GOT3 (cell line): ENCODE measurements at regions not wholly inside any gene's neighbourhood (a gene's known extent, or its start where the extent isn't known, plus 50 kb on each side); places are given as distances from the start of the nearest gene placed in this dataset.
"Not testable (repeated sequence)": the region's sequence is repeated elsewhere in the genome, so short reads cannot be mapped to it uniquely, and the experiment has no call there.

Experiments used
- DNase-seq: peaks from one replicate; lab custom pipeline; 2025; ENCODE audit warnings: mixed read lengths; lab: John Stamatoyannopoulos, UW

- no peak for DNase-seq
Measured at GRCh38 chr1:115534106-115534505, 107.7 kb upstream of the VANGL1 start.

GRCh38 chr1:115531631-115532264, 110.0 kb upstream of the VANGL1 start:
- no peak for DNase-seq

DNA sequence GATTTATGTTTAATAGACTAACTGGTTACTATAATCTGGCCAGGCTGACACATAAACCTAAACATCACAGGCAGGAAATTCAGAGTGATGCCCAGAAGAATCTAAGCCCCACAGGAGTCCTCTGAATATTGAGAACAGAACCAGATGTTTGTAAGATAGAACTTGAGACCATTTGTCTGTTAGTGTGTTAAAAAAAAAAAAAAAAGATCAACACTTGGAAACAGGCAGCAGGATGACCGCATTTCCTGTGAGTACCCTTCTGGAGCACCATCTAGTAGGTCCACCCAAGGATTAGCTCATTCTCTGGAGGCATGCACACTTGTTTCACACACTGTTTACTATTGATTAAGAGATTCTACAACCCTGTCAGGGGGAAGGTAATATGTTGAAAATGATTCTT, 111.4 kb upstream of the VANGL1 start:
- DNase-seq = no peak

DNA sequence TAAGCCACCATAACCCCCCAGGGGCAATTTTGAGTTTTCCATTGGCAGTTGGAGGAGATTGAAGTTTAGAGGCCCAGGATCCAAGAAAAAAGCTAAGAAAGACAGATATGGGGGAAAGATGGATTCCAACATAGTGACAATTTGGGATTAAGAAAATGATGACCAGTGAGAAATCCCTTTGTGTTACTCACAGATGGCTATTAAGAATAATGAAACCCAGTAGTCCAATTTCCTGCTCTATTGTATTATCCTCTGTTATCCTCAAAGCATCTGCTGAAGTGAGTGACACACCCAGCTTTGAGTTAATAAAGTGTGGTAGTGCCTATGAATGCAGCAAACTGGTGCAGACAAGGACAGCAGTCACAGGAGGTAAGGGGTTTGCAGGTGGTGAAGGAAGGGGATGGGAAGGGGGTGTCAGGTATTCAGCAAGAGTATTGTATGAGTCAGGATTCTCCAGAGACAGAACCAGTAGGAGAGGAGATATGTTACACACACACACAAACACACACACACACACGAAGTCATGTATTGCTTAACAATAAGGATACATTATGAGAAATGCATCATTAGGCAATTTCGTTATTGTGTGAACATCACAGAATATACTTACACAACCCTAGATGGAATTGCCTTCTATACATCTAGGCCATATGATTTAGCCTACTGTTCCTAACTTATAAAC, 112.4 kb upstream of the VANGL1 start:
- no peak for DNase-seq

- DNase-seq = not testable (repeated sequence)
Measured at GRCh38 chr1:115528336-115528735, 113.4 kb upstream of the VANGL1 start.

- no peak for DNase-seq
Measured at GRCh38 chr1:115527746-115528145, 114.0 kb upstream of the VANGL1 start.

DNA sequence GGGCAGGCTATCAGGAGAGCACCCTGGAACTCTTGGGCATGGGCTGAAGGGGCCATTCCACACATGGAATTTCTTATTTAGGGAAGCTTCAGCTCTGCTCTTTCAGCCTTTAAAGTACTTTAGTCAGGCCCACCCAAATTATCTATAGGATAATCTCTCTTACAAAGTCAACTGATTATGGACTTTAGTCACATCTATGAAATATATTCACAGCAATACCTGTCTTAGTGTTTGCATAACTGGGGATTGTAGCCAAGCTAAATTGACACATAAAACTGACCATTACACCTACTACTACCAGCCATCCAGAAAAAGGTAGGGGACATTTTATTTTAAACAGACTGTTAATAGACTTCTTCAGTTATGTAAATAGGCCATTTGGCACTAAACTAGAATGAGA, 114.9 kb upstream of the VANGL1 start:
- no peak for DNase-seq

DNA sequence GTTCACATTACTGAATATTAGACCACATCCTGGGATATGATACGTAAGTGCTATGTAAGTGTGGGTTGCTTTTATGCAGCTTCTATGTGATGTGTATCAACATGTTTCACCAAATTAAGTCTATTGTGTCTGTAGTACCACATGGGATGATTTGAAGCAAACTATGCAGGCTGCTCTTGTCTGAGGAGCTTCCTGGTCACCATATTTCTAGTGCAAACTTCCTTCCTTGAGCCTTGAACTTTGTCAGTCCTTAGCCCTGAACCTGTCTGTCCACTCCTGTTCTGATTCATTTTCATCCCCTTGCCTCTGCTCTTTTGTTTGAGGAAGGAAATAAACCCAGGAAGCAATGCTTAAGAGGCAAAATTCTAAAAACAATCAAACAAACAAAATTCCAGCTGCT, 117.5 kb upstream of the VANGL1 start:
- DNase-seq = no peak

DNA sequence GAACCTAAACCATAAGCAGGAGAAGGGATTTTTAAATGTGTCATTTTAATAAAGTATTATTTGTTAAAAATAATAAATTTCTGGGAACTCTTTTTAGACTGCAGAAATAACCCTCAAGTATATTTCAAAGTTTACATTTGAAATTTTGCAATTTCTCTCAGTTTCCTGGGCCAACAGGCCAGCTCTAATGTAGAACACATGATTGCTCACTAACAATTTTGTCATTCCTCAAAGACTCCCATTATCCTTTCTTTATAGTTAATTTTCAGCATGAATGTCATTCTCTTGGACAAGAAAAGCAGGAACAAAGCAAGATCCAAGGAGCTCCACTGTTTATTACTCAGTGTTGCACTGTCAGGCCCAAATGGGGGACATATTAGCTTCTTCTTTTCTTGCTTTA, 119.4 kb upstream of the VANGL1 start:
- DNase-seq = no peak

GRCh38 chr1:115515270-115515669, 126.5 kb upstream of the VANGL1 start:
- no peak for DNase-seq

DNA sequence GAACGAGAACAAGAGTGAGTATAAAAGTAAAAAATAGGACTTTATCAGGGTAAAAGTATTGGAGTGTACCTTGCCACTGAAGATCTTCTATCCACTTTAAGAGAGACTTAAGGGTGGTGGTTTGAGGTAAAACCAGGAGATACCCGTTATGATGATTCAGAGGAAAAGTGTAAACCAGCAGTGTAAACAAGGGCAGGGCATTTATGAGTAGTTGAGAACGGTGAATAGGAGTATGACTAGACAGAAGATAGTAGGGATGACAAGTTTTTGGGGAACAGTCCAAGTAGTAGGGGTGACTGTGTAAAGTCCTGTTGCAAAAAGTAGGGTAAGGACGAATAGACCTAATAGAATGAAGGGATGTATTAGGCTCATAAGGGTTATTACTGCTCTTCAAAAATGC, 131.5 kb upstream of the VANGL1 start:
- DNase-seq = not testable (repeated sequence)

GRCh38 chr1:115507901-115508300, 133.9 kb upstream of the VANGL1 start:
- no peak for DNase-seq

DNA sequence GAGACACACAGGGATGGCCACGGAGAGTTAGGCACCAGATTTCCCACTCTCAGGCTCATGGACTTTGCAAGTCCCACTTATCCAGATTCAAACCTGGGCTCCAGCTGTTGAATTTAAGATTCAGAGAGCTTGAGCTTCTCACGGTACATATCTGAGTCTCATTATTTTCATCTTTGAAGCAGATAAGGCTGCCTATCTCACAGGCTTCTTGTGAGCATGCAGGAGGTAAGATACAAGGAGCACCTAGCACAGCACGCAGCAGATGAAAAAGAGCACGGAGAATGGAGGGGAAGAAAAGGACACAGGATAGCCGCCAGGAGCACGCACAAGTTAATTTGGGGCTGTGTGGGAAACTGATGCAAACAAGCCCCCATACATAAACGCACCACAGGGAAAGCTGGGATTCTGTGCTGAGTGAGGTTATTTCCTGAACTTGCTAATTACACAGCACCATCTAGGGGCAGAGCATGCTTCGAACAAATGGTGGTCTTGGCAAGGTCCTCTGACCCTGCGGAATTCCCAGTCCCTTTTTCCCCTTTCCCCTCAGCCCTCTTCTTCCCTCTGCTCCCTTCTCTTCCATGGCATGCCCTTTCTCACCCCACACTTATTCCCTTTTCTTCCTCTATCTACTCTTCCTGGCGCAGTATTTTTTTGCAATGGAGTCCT, 134.7 kb upstream of the VANGL1 start:
- no peak for DNase-seq

GRCh38 chr1:115506518-115506917, 135.3 kb upstream of the VANGL1 start:
- DNase-seq = no peak

- DNase-seq = no peak
Measured at GRCh38 chr1:115505148-115505571, 136.6 kb upstream of the VANGL1 start.

GRCh38 chr1:115502183-115502582, 139.6 kb upstream of the VANGL1 start:
- DNase-seq = not testable (repeated sequence)

- no peak for DNase-seq
Measured at GRCh38 chr1:115501476-115501875, 140.3 kb upstream of the VANGL1 start.

DNA sequence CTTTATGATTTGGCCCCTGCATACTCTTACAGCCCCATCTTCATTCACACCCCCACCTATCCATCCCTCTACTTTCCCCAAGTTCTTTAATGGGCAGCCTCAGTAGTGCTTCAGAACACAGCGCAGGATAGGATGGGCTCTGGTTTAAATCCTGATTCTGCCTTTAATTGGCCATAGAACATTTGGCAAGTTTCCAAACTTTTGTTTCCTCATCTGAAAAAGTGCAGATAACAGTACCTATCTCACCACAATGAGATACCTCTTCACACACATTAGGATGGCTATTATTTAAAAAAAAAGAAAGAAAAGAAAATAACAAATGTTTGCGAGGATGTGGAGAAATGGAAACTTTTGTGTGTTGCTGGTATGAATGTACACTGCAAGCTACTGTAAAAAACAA, 142.5 kb upstream of the VANGL1 start:
- DNase-seq = no peak

GRCh38 chr1:115496904-115497527, 144.8 kb upstream of the VANGL1 start:
- DNase-seq = no peak

- DNase-seq = no peak
Measured at GRCh38 chr1:115495625-115496024, 146.1 kb upstream of the VANGL1 start.

GRCh38 chr1:115495111-115495510, 146.7 kb upstream of the VANGL1 start:
- no peak for DNase-seq

GRCh38 chr1:115493834-115494233, 147.9 kb upstream of the VANGL1 start:
- DNase-seq = no peak

DNA sequence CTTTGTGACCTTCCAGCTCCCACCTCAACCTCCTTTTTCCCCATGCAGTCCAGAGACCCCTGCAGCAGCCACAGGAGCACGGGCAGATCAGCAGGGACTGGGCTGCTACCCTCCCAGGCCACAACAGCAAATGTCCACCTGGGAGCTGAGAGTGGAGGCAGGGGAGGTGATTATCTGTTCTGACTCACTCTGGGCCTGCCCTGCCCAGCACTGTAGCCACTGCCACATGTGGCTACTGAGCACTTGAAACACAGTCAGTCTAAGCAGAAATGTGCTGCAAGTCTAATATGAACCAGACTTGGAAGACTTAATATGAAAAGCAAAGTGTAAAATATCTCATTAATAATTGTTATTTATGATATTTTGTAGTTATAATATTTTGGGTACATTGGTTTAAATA, 148.9 kb upstream of the VANGL1 start:
- DNase-seq = no peak
